Activated CD4-positive, alpha-beta T cell treated with anti-CD3 and anti-CD28 coated beads, Interleukin-2, amount 50 U/mL, for 24 hours (primary cell): ENCODE measurements at regions not wholly inside any gene's neighbourhood (a gene's known extent, or its start where the extent isn't known, plus 50 kb on each side); places are given as distances from the start of the nearest gene placed in this dataset.

Experiments
- DNase-seq, 2 donors: peaks; one replicate each; pipeline ENCODE4 v3.0.0-alpha.2; 2020; ENCODE audit warnings: low read depth in 1 of 2, low spot score in 1 of 2

DNA sequence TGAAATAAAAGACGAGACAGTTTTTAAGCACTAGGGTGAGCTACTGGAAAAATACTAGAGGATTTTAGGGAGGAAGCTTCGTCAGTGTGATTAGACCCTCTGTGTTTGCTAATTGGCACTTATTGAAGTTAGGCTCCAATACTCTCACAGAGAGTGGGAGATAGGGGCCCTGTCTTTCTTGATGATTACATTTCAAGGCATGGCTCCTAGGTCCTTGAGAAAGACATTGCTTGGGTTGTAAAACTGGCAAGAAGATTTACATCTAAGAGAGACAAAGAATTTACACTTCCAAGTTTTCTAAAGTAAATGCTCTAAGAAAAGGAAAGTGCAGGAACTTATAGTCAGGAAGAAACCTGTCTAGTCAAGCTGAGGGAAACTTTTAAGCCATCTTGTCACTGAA, 183.2 kb downstream of the C12orf50 start:
- no peak for DNase-seq

DNA sequence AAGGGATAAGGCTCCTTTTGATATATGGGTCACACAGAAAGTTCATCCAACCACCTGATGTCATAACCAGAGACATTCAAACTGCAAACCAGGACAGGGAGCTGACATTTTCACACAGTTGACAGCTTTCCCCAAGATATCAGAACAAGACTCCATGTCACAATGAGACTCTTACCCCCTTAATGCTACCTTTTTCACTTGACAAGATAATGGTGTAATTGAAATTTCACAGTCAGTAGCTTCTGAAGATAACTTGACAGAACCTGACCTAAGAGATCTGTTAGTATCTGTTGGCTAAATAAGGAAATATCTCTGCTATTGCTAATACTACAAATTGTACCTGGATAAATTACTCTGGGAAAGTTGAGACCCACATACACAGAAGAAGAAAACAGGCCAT, 187.3 kb downstream of the C12orf50 start:
- no peak for DNase-seq

DNA sequence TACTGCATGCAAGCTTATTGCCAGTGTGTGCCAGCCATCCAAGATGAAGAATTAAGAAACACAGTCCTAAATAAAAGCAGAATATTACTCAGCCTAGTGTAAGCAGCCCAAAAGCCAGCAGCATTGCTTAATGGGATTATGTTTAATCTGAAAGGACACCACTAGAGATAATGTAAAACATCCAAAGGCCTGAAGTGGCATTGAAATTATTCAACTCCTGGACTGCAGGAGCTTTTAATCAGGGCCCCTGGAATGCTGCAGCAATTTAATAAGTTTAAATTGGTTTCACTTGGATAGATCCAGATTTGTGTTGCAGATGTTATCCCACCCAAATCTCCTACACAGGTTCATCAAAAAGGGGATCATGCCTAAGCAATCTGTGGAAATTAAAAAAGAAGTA, 193.0 kb downstream of the C12orf50 start:
- DNase-seq: no peak

DNA sequence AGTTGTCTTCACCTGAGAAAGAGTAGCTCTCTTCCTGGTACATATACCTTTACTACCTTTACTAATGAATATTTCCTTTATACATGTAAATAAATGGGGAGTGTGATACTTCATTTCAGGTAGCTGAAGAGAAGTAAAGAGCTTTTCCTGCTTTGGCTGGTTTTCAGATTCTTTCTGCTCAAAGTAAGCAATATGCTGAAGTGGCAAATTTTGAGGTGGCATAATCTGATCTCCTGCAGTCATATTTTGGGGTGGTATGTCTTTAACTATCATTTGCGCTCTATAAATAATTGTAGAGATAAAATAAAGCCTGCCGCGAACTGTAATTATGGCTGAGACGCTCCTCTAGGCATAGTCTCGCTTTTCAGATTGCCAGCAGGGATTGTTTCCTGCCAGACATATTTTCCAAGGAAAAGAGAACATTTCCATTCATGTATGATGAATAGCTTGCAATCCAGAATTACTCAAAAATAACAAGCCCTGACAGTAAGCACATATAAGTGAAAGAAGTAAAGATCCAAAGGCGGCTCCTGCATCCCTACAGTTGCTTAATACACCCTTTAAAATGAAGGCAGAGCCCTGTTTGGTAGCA, 200.7 kb downstream of the C12orf50 start:
- no peak for DNase-seq

GRCh38 chr12:87827638-87828264, 201.4 kb downstream of the C12orf50 start:
- DNase-seq: no peak

DNA sequence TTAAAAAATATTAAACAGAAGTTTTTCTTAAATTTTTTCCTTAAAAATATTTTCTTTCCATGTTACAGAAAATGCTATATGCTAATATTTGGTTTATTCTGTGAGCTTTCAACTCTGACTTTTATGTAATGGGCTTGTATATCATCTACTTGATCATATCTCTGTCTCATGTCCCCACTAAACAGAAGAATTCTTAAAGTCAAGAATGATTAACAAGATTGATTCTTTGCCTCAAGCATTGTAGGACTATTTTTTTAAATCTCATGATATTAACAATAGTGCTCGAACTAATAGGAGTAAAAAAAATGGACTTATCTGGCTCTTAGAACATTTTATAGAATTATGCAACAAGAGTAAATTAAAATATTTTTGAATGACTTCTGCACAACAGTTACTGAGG, 206.3 kb downstream of the C12orf50 start:
- DNase-seq: no peak

DNA sequence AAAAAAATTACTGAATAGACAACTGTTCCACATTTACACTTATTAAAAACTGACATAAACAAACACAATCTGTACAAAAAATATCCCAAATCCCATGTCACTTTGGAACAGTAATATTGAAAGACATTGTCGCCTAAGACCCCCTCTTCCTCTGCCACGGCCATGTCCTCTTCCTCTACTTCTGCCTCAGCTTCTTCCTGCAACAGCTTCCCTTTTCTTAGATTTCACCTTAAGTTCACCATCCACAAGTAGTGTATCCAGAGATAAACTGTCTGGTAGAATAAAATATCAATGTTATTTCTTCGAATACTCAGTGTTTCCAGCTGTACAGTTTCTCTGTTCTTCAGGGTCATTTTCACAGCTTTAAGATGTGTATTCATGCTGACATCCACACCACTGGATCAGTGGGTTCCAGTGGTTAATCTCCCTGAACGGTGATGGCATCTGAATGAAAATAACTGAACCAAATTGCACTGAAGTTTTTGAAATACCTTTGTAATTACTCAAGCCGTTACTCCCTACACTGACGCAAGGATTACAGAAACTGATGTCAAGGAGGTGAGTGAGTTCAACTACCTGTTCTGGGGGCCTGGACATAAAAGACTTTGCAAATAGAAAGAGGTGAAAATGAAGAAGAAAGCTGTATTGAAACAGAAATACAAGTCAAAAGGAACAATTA, 208.5 kb downstream of the C12orf50 start:
- DNase-seq: no peak

DNA sequence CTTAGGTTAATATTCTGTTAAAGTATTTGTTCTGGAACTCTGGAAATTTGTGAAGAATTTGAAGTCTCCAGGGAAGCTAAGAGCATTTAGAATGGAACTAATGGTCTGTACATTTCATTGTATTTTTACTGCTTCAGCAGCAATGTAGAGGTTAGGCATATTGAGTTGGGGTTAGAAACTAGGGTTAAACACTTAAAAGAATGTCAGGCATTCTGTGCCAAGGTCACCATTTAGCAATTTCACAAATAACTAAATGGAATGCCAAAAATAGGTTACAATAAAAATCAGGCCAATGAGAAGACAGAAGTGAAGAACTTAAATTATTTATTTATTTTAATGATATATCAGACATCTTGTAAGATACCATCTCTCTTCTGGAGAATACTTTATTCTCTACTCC, 210.8 kb downstream of the C12orf50 start:
- no peak for DNase-seq

DNA sequence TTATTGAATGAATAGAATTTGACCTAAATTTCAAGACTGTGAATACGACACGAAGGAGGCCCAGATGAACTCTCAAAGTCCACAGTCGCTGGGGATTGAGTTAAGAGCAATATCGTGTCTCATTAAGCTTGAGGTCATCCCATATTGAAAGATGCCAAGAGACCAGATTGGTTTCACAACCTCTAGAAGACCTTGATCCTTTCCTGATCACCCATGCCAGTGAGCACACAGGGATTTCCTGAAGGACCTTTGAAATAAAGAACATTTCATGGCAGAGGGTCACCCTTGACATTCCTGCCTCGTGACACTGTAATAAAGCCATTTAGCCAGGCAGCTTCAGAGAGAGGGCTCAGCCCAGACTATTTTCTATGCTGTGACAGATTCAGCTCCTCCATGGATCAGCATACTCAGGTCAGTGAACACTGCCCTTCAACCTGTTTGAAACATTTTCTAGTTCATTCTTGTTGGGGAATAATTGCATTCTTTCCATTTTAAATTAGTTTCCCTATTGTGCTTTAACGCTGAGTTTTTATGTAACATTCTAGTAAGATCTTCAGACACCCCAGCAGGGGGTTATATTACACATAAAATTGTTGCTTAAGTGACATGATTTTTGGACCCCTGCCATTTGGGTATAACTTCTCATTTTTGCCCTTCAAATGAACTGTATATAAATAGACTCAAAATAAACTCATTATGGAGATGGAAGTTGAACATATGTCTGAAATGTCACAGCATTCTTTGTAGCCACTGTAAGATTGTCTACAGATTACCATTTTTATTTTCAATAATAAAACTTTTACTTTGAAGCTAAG, 213.2 kb downstream of the C12orf50 start:
- DNase-seq: no peak

DNA sequence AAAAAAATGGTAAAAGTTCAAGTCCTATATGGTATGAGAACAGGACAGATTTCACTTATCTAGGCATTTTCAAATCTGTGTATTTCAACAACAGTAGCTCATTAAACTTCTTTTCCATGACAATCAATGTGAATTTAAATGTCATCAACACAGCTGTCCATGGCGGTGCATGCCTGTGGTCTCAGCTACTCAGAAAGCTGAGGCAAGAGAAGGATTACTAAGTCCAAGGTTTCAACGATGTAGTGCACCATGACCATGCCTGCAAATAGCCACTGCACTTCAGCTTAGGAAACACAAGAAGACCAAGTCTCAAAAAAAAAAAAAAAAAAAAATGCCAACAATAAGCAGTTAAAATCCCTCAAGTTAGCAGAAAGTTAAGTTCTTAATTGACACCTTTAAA, 214.6 kb downstream of the C12orf50 start:
- no peak for DNase-seq

GRCh38 chr12:87813476-87814234, 215.5 kb downstream of the C12orf50 start:
- DNase-seq: no peak

DNA sequence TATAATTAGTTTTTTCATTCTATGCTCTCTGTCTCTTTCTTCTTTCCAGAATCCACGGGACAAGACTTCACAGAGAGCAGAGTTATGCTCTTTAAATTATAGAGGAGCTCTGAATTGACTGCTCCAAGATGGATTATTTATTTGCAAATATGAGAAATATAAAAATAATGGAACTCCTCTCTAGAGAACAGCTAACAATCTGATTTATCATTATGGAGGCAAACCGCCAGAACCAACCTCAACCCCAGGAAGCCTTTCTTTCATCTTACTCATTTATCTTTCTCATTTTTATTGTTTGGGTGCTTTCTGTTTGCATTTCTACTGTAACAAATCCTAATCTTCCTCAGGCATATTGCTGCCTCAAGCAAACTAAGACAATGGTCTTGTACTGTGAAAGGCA, 216.5 kb downstream of the C12orf50 start:
- DNase-seq: no peak

GRCh38 chr12:87812030-87812429, 217.2 kb downstream of the C12orf50 start:
- no peak for DNase-seq

GRCh38 chr12:87809916-87810315, 219.3 kb downstream of the C12orf50 start:
- no peak for DNase-seq

DNA sequence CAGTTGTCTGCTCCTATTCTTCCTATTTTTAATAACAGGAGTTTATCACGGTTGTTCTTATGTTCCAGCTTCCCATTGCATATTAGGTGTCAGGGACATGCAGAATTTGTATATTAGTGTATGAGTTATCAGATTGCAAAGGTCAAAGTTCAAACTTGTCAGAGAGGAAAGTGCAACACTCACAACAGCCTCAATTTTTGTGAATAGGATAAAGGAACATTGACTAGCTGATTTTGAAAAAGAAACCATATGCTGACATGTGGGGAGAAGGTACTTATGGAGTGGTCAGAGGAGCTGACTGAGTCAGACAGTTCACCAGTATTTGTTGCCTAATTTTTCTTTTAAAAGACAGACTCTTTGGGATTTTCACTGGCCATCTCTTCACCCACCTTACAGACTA, 222.1 kb downstream of the C12orf50 start:
- DNase-seq: no peak

- DNase-seq: no peak
Measured at GRCh38 chr12:87806310-87806709, 222.9 kb downstream of the C12orf50 start.

GRCh38 chr12:87804386-87804785, 224.8 kb downstream of the C12orf50 start:
- no peak for DNase-seq

DNA sequence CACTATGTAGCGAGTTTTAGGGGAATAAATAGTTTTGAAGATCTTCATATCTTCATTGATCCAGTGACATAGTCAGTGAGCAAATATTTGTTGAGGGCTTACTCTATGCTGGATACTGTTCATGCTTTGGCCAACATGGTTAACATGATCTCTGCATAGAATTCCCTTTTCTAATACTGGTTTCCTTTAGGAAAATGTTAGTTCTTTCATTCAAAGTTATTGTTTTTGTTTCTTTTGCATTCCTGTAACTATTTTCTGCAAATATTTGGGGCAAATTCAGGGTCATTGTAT, 226.5 kb downstream of the C12orf50 start:
- no peak for DNase-seq

GRCh38 chr12:87801860-87802720, 227.1 kb downstream of the C12orf50 start:
- DNase-seq: no peak

- DNase-seq: no peak
Measured at GRCh38 chr12:87796961-87797516, 232.2 kb downstream of the C12orf50 start.
